Endodermal cell (in vitro differentiated cells): ENCODE measurements at regions not wholly inside any gene's neighbourhood (a gene's known extent, or its start where the extent isn't known, plus 50 kb on each side); places are given as distances from the start of the nearest gene placed in this dataset.

Source experiments
- DNase-seq: peaks from one replicate; pipeline ENCODE4 v3.0.0-alpha.2; 2017
- H3K27ac ChIP-seq: 2 replicates; pipeline ENCODE4 v1.5.1; 2013; ENCODE audit warnings: mild to moderate bottlenecking, low read depth, low read length, moderate library complexity
- H3K27me3 ChIP-seq: 2 replicates; pipeline ENCODE4 v1.6.1; 2013; ENCODE audit warnings: mild to moderate bottlenecking, low read length, moderate library complexity; ENCODE audit not compliant: insufficient read depth, control insufficient read depth, poor library complexity, severe bottlenecking
- H3K36me3 ChIP-seq: 2 replicates; pipeline ENCODE4 v1.7.0; 2013; ENCODE audit warnings: mild to moderate bottlenecking, low read length, moderate library complexity; ENCODE audit not compliant: control insufficient read depth, insufficient read depth
- H3K4me1 ChIP-seq: one replicate; pipeline ENCODE4 v1.7.0; 2013; ENCODE audit warnings: low read length; ENCODE audit not compliant: control insufficient read depth, insufficient read depth
- H3K4me3 ChIP-seq: 2 replicates; pipeline ENCODE4 v1.5.1; 2013; ENCODE audit warnings: mild to moderate bottlenecking, low read length, moderate library complexity
- H3K9ac ChIP-seq: 2 replicates; pipeline ENCODE4 v1.6.1; 2013; ENCODE audit warnings: mild to moderate bottlenecking, low read length, moderate library complexity; ENCODE audit not compliant: poor library complexity, severe bottlenecking; ENCODE audit errors: extremely low read depth
- H3K9me3 ChIP-seq: 2 replicates; pipeline ENCODE4 v1.6.1; 2013; ENCODE audit warnings: mild to moderate bottlenecking, low read length, moderate library complexity; ENCODE audit not compliant: control insufficient read depth
- H3K27ac Mint-ChIP-seq: 2 replicates; pipeline ENCODE4 v1.8.0; 2020; ENCODE audit warnings: mixed read lengths
- H3K27me3 Mint-ChIP-seq: 2 replicates; pipeline ENCODE4 v1.8.0; 2021; ENCODE audit warnings: mild to moderate bottlenecking, mixed read lengths; ENCODE audit not compliant: insufficient read depth
- H3K36me3 Mint-ChIP-seq: 2 replicates; pipeline ENCODE4 v1.8.0; 2020; ENCODE audit warnings: low read depth, mixed read lengths
- H3K4me1 Mint-ChIP-seq: 2 replicates; pipeline ENCODE4 v1.8.0; 2020; ENCODE audit warnings: mixed read lengths
- H3K4me3 Mint-ChIP-seq: 2 replicates; pipeline ENCODE4 v1.8.0; 2020; ENCODE audit warnings: mild to moderate bottlenecking, moderate library complexity, mixed read lengths
- H3K9me3 Mint-ChIP-seq: 2 replicates; pipeline ENCODE4 v1.8.0; 2020; ENCODE audit warnings: mild to moderate bottlenecking, mixed read lengths
- WGBS, 2 experiments: methylation state at CpG; one replicate each; pipeline versions ENCODE4 v1.1.5 to v1.1.7; 2013; ENCODE audit warnings: missing lambda C conversion rate in 2 of 2, mixed read lengths in 1 of 2; ENCODE audit not compliant: insufficient coverage in 1 of 2, insufficient read length in 1 of 2; 5-methylcytosine and 5-hydroxymethylcytosine counted together
- TF ChIP-seq, protein P1 (sequence below): fragments of 200-600 bp; sonication (generic); conservative IDR thresholded peaks from 2 replicates; pipeline ENCODE4 v1.5.0; 2021; ENCODE audit warnings: antibody characterized with exemption, mild to moderate bottlenecking

DNA sequence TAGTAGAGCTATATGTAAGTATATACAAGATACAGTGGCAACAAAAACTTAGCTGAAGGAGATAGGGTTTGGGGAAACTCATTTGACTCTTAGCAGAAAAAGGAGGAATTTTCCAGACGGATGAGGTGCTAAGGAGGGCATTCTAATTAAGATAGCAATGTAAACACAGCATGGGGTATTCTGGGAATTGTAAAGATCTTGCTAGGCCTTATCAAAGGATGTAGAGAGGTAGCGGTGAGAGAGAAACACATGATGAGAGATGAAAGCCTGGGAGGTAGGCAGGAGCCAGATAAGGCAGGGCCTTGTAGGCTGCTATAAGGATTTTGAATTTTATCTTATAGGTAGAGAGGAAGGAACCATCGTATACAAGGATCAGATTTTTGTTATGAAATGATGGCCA, 106.6 kb upstream of the KCNN2 start:
- H3K27me3 ChIP-seq: peaks cover 6% of the 10 kb centered on the region
- WGBS, 2 experiments: 4 to 13% methylated on average over 3 of the region's 3 CpGs
- Mint-ChIP-seq H3K36me3 (no peaks in the 10 kb centered on the region), H3K9me3 (no peaks in the 10 kb centered on the region), H3K4me3 (no peak overlapping the region), H3K4me1 (peaks cover 23% of the 10 kb centered on the region), H3K27me3 (peaks cover 57% of the 10 kb centered on the region), H3K27ac (no peak overlapping the region)
- H3K9me3 ChIP-seq: no peaks in the 10 kb centered on the region
- TF ChIP-seq, protein P1, sequence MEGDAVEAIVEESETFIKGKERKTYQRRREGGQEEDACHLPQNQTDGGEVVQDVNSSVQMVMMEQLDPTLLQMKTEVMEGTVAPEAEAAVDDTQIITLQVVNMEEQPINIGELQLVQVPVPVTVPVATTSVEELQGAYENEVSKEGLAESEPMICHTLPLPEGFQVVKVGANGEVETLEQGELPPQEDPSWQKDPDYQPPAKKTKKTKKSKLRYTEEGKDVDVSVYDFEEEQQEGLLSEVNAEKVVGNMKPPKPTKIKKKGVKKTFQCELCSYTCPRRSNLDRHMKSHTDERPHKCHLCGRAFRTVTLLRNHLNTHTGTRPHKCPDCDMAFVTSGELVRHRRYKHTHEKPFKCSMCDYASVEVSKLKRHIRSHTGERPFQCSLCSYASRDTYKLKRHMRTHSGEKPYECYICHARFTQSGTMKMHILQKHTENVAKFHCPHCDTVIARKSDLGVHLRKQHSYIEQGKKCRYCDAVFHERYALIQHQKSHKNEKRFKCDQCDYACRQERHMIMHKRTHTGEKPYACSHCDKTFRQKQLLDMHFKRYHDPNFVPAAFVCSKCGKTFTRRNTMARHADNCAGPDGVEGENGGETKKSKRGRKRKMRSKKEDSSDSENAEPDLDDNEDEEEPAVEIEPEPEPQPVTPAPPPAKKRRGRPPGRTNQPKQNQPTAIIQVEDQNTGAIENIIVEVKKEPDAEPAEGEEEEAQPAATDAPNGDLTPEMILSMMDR: no peak
- peak; percentile 58 for DNase-seq
- H3K27ac ChIP-seq: no peak overlapping the region
- no peak overlapping the region for H3K9ac ChIP-seq
- no peaks in the 10 kb centered on the region for H3K36me3 ChIP-seq
- H3K4me1 ChIP-seq: peaks cover 11% of the 10 kb centered on the region
- H3K4me3 ChIP-seq: no peak overlapping the region

DNA sequence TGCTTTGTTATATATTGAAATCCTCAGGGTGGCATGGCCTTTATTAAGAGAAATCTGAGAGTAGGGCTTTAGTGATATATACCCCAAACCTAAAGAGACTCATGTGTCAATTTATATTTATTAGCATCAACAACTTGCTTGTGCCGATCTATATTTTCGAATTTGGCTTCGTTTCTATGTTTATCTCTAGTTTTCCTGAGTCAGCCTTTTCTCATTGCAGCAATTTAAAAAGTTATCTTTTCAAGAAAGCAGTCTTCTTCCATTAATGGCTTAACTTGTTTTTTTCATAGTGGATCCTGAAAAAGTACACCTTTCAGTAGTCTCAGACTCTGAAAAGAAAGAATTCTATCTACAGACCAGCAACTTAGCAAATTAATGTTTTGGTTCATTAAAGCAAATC, 99.9 kb upstream of the KCNN2 start:
- Mint-ChIP-seq H3K36me3 (no peaks in the 10 kb centered on the region), H3K27ac (no peak overlapping the region)
- 95 to 98% methylated on average over 3 of the region's 3 CpGs for WGBS, 2 experiments

DNA sequence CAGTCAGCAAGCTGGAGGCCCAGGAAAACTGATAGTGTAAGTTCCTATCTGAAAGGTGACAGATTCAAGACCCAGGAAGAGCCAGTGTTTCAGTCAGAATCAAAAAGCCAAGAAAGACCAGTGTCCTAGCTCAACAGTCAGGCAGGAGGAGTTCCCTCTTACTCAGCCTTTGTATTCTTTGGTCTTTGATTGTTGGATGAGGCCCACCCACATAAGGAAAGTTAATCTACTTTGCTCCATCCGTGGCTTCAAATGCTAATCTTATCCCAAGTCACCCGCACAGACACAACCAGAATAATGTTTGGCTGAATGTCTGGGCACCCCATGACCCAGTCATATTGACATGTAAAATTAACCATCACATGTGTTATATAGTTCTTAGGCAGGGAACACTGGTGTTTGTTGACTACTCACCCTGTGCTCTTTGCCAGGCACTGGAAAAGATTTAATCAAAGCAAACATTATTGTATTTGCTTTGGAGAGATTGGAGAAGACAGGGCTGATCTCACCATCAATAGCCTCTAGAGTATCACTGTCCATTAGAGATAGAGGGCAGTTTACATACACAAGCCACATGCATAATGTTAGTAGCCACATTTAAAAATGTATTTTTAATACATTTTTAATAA, 96.3 kb upstream of the KCNN2 start:
- Histone ChIP-seq H3K27ac (no peak overlapping the region), H3K36me3 (no peaks in the 10 kb centered on the region), H3K9ac (no peak overlapping the region), H3K9me3 (no peaks in the 10 kb centered on the region), H3K4me1 (no peaks in the 10 kb centered on the region), H3K4me3 (no peak overlapping the region), H3K27me3 (no peaks in the 10 kb centered on the region)
- Mint-ChIP-seq H3K27me3 (peaks cover 18% of the 10 kb centered on the region), H3K9me3 (no peaks in the 10 kb centered on the region), H3K4me3 (no peak overlapping the region), H3K27ac (no peak overlapping the region), H3K36me3 (no peaks in the 10 kb centered on the region), H3K4me1 (peaks cover 9% of the 10 kb centered on the region)
- TF ChIP-seq, protein P1: no peak
- 34% methylated on average over 2 of the region's 2 CpGs; no CpG with 5 or more reads in 1 of the 2 experiments for WGBS, 2 experiments
- no peak for DNase-seq

More for the DNA sequence above, 99.9 kb upstream of the KCNN2 start:
- peaks cover 9% of the 10 kb centered on the region for H3K4me1 Mint-ChIP-seq
- TF ChIP-seq, protein P1: no peak
- H3K27ac ChIP-seq: no peak overlapping the region
- no peaks in the 10 kb centered on the region for H3K9me3 ChIP-seq
- no peak overlapping the region for H3K4me3 Mint-ChIP-seq
- H3K36me3 ChIP-seq: no peaks in the 10 kb centered on the region
- H3K27me3 Mint-ChIP-seq: peaks cover 48% of the 10 kb centered on the region
- H3K9ac ChIP-seq: no peak overlapping the region
- no peaks in the 10 kb centered on the region for H3K9me3 Mint-ChIP-seq
- no peaks in the 10 kb centered on the region for H3K27me3 ChIP-seq
- no peak for DNase-seq
- no peaks in the 10 kb centered on the region for H3K4me1 ChIP-seq
- H3K4me3 ChIP-seq: no peak overlapping the region
